OCI-LY7 (cell line): ENCODE measurements at regions not wholly inside any gene's neighbourhood (a gene's known extent, or its start where the extent isn't known, plus 50 kb on each side); places are given as distances from the start of the nearest gene placed in this dataset.

Source experiments
- BruUV-seq: library from RNA; stranded (reverse); fragments of 400-500 nt; replicated peaks from 2 replicates; lab custom pipeline; 2021; lab: Mats Ljungman, UMichigan
- CTCF ChIA-PET: fragments of 300-600 bp; sonication (Branson Sonifier 250); formaldehyde crosslinking; loops from one replicate; lab custom pipeline; 2022; ENCODE audit warnings: antibody characterized with exemption; ENCODE audit not compliant: unreplicated experiment; lab: Charles Lee
- POLR2A ChIA-PET: fragments of 300-600 bp; sonication (Branson Sonifier 250); formaldehyde crosslinking; loops from one replicate; lab custom pipeline; 2022; ENCODE audit warnings: antibody characterized with exemption; lab: Charles Lee
- DNase-seq: peaks from one replicate; pipeline ENCODE4 v3.0.0-alpha.2; 2015; ENCODE audit warnings: low spot score
- H2AFZ ChIP-seq: fragments of 200-600 bp; sonication (generic), shearing (Covaris generic); 2 replicates; pipeline ENCODE4 v1.6.1; 2014; ENCODE audit warnings: mild to moderate bottlenecking, antibody characterized with exemption, low read length, moderate library complexity
- H3K27ac ChIP-seq: fragments of 200-600 bp; sonication (generic); 2 replicates; pipeline ENCODE4 v1.5.1; 2014; ENCODE audit warnings: mixed run types, low read depth, mild to moderate bottlenecking, moderate library complexity, low read length, inconsistent platforms; ENCODE audit not compliant: poor library complexity, severe bottlenecking
- H3K36me3 ChIP-seq: fragments of 200-600 bp; sonication (generic); 2 replicates; pipeline ENCODE4 v1.6.1; 2014; ENCODE audit warnings: mild to moderate bottlenecking, antibody characterized with exemption, low read length, moderate library complexity, mixed read lengths; ENCODE audit not compliant: insufficient read depth
- H3K4me1 ChIP-seq: fragments of 200-600 bp; sonication (generic); 2 replicates; pipeline ENCODE4 v1.5.1; 2014; ENCODE audit warnings: mild to moderate bottlenecking, low read length; ENCODE audit not compliant: insufficient read depth, poor library complexity, severe bottlenecking
- H3K4me2 ChIP-seq: fragments of 200-600 bp; sonication (generic); 2 replicates; pipeline ENCODE4 v1.6.1; 2014; ENCODE audit warnings: mild to moderate bottlenecking, low read length
- H3K4me3 ChIP-seq: fragments of 200-600 bp; sonication (generic); 2 replicates; pipeline ENCODE4 v1.5.1; 2014; ENCODE audit warnings: mild to moderate bottlenecking, low read depth, low read length; ENCODE audit not compliant: poor library complexity, severe bottlenecking
- H3K79me2 ChIP-seq: fragments of 200-600 bp; sonication (generic); 2 replicates; pipeline ENCODE4 v1.6.1; 2016; ENCODE audit warnings: low read depth, mild to moderate bottlenecking, low read length, moderate library complexity, mixed read lengths; ENCODE audit not compliant: insufficient read depth
- H3K9me2 ChIP-seq: fragments of 200-600 bp; sonication (generic); 2 replicates; pipeline ENCODE4 v1.6.1; 2016; ENCODE audit warnings: mild to moderate bottlenecking, low read length, mixed read lengths; ENCODE audit not compliant: insufficient read depth
- H3K9me3 ChIP-seq: fragments of 200-600 bp; sonication (generic); 2 replicates; pipeline ENCODE4 v1.6.1; 2014; ENCODE audit warnings: mild to moderate bottlenecking, mixed run types, low read length, mixed read lengths
- H4K20me1 ChIP-seq: fragments of 200-600 bp; sonication (generic); 2 replicates; pipeline ENCODE4 v1.6.1; 2014; ENCODE audit warnings: mild to moderate bottlenecking, antibody characterized with exemption, low read length, moderate library complexity, mixed read lengths; ENCODE audit not compliant: insufficient read depth
- CTCF ChIP-seq: fragments of 200-600 bp; sonication (generic); conservative IDR thresholded peaks from 2 replicates; pipeline ENCODE4 v1.5.1; 2014; ENCODE audit warnings: mild to moderate bottlenecking, antibody characterized with exemption, low read length, moderate library complexity, mixed read lengths
- EZH2phosphoT487 ChIP-seq: fragments of 200-600 bp; sonication (generic); IDR thresholded peaks from 2 replicates; pipeline ENCODE4 v1.6.1; 2018; ENCODE audit warnings: low read depth, borderline replicate concordance, mild to moderate bottlenecking, mixed run types, antibody characterized with exemption, low read length, moderate library complexity, mixed read lengths
- intact Hi-C: fragments of 100-400 bp; cut with micrococcal nuclease; formaldehyde crosslinking; loops from one replicate; pipeline ENCODE4 v1.10.0; 2022; ENCODE audit not compliant: unreplicated experiment

GRCh38 chrX:94041881-94042280 lies 367.9 kb downstream of the FAM133A start:
- Histone ChIP-seq H3K4me2 (no peak overlapping the region), H3K79me2 (no peaks in the 10 kb centered on the region), H3K4me1 (no peaks in the 10 kb centered on the region), H3K9me2 (no peaks in the 10 kb centered on the region), H3K9me3 (no peaks in the 10 kb centered on the region), H3K27ac (no peak overlapping the region), H4K20me1 (no peaks in the 10 kb centered on the region), H3K36me3 (no peaks in the 10 kb centered on the region), H2AFZ (no peak overlapping the region), H3K4me3 (no peak overlapping the region)
- no peak for TF ChIP-seq EZH2phosphoT487
- TF ChIP-seq CTCF, result no peak
- CTCF ChIA-PET, result no interaction called here
- no peak for DNase-seq
- intact Hi-C loops, result no loop called here
- POLR2A ChIA-PET, result no interaction called here
- BruUV-seq, result no TSS peak

GRCh38 chrX:94045724-94046123 lies 371.7 kb downstream of the FAM133A start:
- no peaks in the 10 kb centered on the region for H3K9me3 ChIP-seq
- CTCF ChIA-PET, result no interaction called here
- TF ChIP-seq EZH2phosphoT487, result no peak
- TF ChIP-seq CTCF, result no peak
- H3K4me1 ChIP-seq, result no peaks in the 10 kb centered on the region
- H3K79me2 ChIP-seq, result no peaks in the 10 kb centered on the region
- H3K9me2 ChIP-seq, result no peaks in the 10 kb centered on the region
- no peak overlapping the region for H3K4me2 ChIP-seq
- no peaks in the 10 kb centered on the region for H4K20me1 ChIP-seq
- POLR2A ChIA-PET, result interaction anchor here (1.8 kb wide), 1 partner anchor 10 kb away, joined by 4 read pairs; no protein-coding TSS in a partner anchor
- no peak for DNase-seq
- H3K4me3 ChIP-seq, result no peak overlapping the region
- intact Hi-C loops, result no loop called here
- H3K27ac ChIP-seq, result no peak overlapping the region
- H2AFZ ChIP-seq, result no peak overlapping the region
- BruUV-seq, result no TSS peak
- no peaks in the 10 kb centered on the region for H3K36me3 ChIP-seq

GRCh38 chrX:94051926-94052325 lies 377.9 kb downstream of the FAM133A start:
- no peaks in the 10 kb centered on the region for H3K9me2 ChIP-seq

More at GRCh38 chrX:94051926-94052325, 377.9 kb downstream of the FAM133A start:
- H3K9me3 ChIP-seq, result no peaks in the 10 kb centered on the region
- DNase-seq, result no peak
- ChIA-PET POLR2A (no interaction called here), CTCF (no interaction called here)
- H3K4me2 ChIP-seq, result no peak overlapping the region
- intact Hi-C loops, result no loop called here
- H3K27ac ChIP-seq, result no peak overlapping the region
- TF ChIP-seq EZH2phosphoT487 (no peak), CTCF (no peak)
- no TSS peak for BruUV-seq
- H3K4me3 ChIP-seq, result no peak overlapping the region
- no peaks in the 10 kb centered on the region for H3K79me2 ChIP-seq
- H4K20me1 ChIP-seq, result no peaks in the 10 kb centered on the region
- no peaks in the 10 kb centered on the region for H3K36me3 ChIP-seq
- H2AFZ ChIP-seq, result no peak overlapping the region
- no peaks in the 10 kb centered on the region for H3K4me1 ChIP-seq
